Lower leg skin (tissue), 4 donors: ENCODE measurements at regions not wholly inside any gene's neighbourhood (a gene's known extent, or its start where the extent isn't known, plus 50 kb on each side); places are given as distances from the start of the nearest gene placed in this dataset.

ENCODE experiments used
- DNase-seq, 2 donors: peaks; one replicate each; pipeline ENCODE4 v3.0.0-alpha.2; 2019; ENCODE audit warnings: low spot score in 2 of 2
- H3K4me3 ChIP-seq: fragments of 200-600 bp; sonication (generic); 2 replicates; pipeline ENCODE4 v1.5.1; 2017; ENCODE audit warnings: mild to moderate bottlenecking, low read depth; ENCODE audit not compliant: poor library complexity, severe bottlenecking
- CTCF ChIP-seq, 3 donors: fragments of 450-650 bp; IDR thresholded peaks; one replicate each; pipeline ENCODE4 v1.5.1; 2016; ENCODE audit warnings: antibody characterized with exemption in 3 of 3, mild to moderate bottlenecking in 3 of 3, moderate library complexity in 2 of 3
- POLR2A ChIP-seq, 2 donors: fragments of 450-650 bp; IDR thresholded peaks; one replicate each; pipeline ENCODE4 v1.6.1; 2016 to 2017; ENCODE audit warnings: antibody characterized with exemption in 2 of 2, mild to moderate bottlenecking in 1 of 2, moderate library complexity in 1 of 2
- WGBS, 2 donors: methylation state at CpG; one replicate each; pipeline ENCODE4 v1.1.5; 2018; 5-methylcytosine and 5-hydroxymethylcytosine counted together
- intact Hi-C: fragments of 100-400 bp; cut with DNase I; formaldehyde crosslinking; loops from one replicate; pipeline ENCODE4 v1.15.0; 2023; ENCODE audit warnings: low total_unique reads

GRCh38 chr7:34584526-34584925 lies 73.5 kb upstream of the NPSR1 start:
- TF ChIP-seq POLR2A (IDR thresholded peaks at IDR 0.05) (no peak), CTCF (IDR thresholded peaks at IDR 0.05) (no peak)
- DNase-seq, result no peak
- intact Hi-C loops, result no loop called here
- H3K4me3 ChIP-seq, result no peak overlapping the region
- 87 to 93% methylated on average over 6 of the region's 6 CpGs for WGBS, 2 donors

- TF ChIP-seq POLR2A (IDR thresholded peaks at IDR 0.05) (no peak), CTCF (IDR thresholded peaks at IDR 0.05) (no peak)
- H3K4me3 ChIP-seq, result no peak overlapping the region
- no peak for DNase-seq
These were observed 61.1 kb upstream of the NPSR1 start for GRCh38 chr7:34596887-34597286.

GRCh38 chr7:34603711-34604444 lies 54.1 kb upstream of the NPSR1 start:
- 61 to 62% methylated on average over 3 of the region's 3 CpGs for WGBS, 2 donors
- no peak overlapping the region for H3K4me3 ChIP-seq
- no peak for DNase-seq
- intact Hi-C loops, result no loop called here
- no peak for TF ChIP-seq POLR2A (IDR thresholded peaks at IDR 0.05)
- no peak for TF ChIP-seq CTCF (IDR thresholded peaks at IDR 0.05)

More at GRCh38 chr7:34596887-34597286, 61.1 kb upstream of the NPSR1 start:
- WGBS, 2 donors, result 83 to 90% methylated on average over 2 of the region's 2 CpGs
- intact Hi-C loops, result no loop called here
